Ishikawa (cell line): ENCODE measurements at regions not wholly inside any gene's neighbourhood (a gene's known extent, or its start where the extent isn't known, plus 50 kb on each side); places are given as distances from the start of the nearest gene placed in this dataset.

Experiments used
- CEBPB ChIP-seq: IDR thresholded peaks from 2 replicates; pipeline ENCODE4 v1.6.1; 2012
- CREB1 ChIP-seq: IDR thresholded peaks from 2 replicates; pipeline ENCODE4 v1.6.1; 2012; ENCODE audit warnings: low read depth
- EGR1 ChIP-seq: IDR thresholded peaks from 2 replicates; pipeline ENCODE4 v1.6.1; 2012
- EP300 ChIP-seq: IDR thresholded peaks from 2 replicates; pipeline ENCODE4 v1.6.1; 2012; ENCODE audit warnings: borderline replicate concordance
- FOXM1 ChIP-seq: IDR thresholded peaks from 2 replicates; pipeline ENCODE4 v1.6.1; 2012; ENCODE audit warnings: low read depth, borderline replicate concordance
- NFIC ChIP-seq: IDR thresholded peaks from 2 replicates; pipeline ENCODE4 v1.6.1; 2012
- RAD21 ChIP-seq: IDR thresholded peaks from 2 replicates; pipeline ENCODE4 v1.6.1; 2012; ENCODE audit warnings: low read depth
- TAF1 ChIP-seq: IDR thresholded peaks from 2 replicates; pipeline ENCODE4 v1.6.1; 2012; ENCODE audit warnings: low read depth, mild to moderate bottlenecking
- TCF12 ChIP-seq: IDR thresholded peaks from 2 replicates; pipeline ENCODE4 v1.6.1; 2012; ENCODE audit warnings: low read depth
- TEAD4 ChIP-seq: IDR thresholded peaks from 2 replicates; pipeline ENCODE4 v1.6.1; 2012
- YY1 ChIP-seq: IDR thresholded peaks from 2 replicates; pipeline ENCODE4 v1.6.1; 2012; ENCODE audit warnings: low read depth
- ZBTB7A ChIP-seq: IDR thresholded peaks from 2 replicates; pipeline ENCODE4 v1.6.1; 2012; ENCODE audit warnings: low read depth
- TF ChIP-seq, protein P1 (sequence below): IDR thresholded peaks from 2 replicates; pipeline ENCODE4 v1.6.1; 2012
- TF ChIP-seq, protein P2 (sequence below): IDR thresholded peaks from 2 replicates; pipeline ENCODE4 v1.6.1; 2012
- TF ChIP-seq, protein P3 (sequence below): IDR thresholded peaks from 2 replicates; pipeline ENCODE4 v1.6.1; 2012; ENCODE audit warnings: low read depth, mild to moderate bottlenecking

DNA sequence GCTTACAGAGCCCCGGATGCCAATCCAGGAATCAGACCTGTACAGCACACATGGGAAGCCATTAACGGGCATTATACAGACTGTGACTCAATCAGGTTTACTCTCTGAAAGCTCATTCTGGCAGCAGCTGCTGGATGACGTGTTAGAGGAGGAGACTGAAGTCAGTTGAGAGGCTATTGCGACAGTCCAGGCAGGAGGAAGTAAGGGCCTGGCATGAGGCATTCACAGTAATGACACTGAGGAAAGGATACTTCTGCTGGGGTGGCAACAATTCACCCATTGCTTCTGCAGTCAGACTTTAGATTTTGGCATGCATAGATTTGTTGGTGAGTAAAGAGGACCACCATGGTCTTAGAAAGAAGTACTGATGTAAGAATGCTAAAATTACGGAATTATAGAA lies 151.0 kb upstream of the HEY2 start:
- TF ChIP-seq NFIC (no peak), CEBPB (peak; percentile 46; the same call in 1 of the 2 replicates)

DNA sequence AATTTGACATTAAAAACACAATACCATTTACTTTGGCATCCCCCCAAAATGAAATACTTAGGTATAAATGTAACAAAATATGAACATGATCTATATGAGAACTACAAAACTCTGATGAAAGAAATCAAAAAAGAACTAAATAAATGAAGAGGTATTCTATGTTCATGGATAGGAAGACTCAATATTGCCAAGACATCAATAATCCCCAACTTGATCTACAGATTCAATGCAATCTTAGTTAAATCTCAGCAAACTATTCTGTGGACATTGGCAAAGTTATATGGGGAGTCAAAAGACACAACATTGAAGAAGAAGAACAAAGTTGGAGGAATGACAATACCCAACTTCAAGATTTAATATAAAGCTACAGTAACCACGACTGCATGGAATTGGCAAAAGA lies 145.2 kb upstream of the HEY2 start:
- TF ChIP-seq TCF12 (no peak), NFIC (no peak), YY1 (no peak)

DNA sequence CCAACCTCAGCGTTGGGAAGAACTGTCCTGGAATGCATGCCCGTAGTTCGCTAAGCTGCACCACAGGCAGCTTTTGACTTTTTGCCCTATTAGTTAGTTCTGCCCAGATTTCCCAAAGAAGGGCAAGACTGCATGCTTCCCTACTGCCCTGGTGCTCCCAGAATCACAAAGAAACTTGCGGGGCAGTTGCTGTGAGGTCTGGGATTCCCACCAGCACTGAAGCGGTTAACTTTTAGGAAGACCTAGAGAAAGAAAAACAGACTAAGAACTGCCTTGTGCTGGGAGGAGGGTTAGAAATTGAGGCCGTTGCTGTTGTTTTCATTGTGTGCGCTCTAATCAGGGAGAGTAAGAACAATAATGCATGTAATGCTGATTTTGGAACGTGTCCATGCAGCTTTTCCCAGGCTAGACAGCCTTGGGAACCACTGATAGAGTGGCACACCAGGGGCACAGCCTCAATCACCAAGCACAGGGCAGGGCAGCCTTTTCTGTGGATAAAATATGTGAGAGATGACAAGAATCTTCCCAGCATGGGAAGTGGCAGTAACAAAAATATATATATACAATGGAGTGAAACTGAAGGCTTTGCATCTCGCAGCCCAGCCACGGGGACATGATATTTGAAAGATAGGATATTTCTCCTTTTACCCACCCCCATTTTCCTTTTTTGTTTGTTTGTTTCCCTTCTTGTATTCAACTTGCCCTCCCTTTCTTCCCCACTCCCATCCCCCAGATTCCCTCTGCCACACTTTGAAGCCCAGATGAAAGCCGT lies 137.7 kb upstream of the HEY2 start:
- no peak for TF ChIP-seq TEAD4
- peak; percentile 33; the same call in 1 of the 2 replicates for TF ChIP-seq NFIC

DNA sequence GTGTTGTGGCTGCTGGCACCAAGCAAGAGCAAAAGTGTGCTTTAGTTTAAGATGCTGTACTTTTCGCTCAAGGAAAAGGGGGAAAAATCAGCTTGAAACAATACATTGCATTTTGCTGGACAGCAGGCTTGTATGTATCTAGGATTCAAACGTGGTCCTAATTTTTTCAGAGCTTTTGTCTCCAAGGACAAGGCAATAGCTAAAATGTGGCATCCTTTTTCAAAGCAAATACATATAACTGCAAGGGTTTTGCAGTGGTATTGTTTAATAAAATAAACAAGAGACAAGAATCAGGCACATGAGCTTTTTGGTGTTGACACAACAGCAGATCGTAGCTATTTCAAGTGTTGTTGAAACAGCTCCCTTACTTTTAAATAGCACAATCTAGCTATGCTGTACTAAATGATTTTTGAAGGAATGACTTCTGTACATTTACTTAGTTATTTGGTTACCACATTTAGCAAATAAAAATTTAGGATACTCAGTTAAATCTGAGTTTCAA lies 137.0 kb upstream of the HEY2 start:
- TF ChIP-seq NFIC (no peak), TAF1 (no peak), TCF12 (no peak), CREB1 (no peak), CEBPB (no peak), YY1 (no peak), EP300 (no peak), TEAD4 (no peak), EGR1 (no peak), FOXM1 (no peak), ZBTB7A (no peak), RAD21 (no peak)
- TF ChIP-seq, protein P1, sequence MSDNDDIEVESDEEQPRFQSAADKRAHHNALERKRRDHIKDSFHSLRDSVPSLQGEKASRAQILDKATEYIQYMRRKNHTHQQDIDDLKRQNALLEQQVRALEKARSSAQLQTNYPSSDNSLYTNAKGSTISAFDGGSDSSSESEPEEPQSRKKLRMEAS: no peak
- TF ChIP-seq, protein P2, sequence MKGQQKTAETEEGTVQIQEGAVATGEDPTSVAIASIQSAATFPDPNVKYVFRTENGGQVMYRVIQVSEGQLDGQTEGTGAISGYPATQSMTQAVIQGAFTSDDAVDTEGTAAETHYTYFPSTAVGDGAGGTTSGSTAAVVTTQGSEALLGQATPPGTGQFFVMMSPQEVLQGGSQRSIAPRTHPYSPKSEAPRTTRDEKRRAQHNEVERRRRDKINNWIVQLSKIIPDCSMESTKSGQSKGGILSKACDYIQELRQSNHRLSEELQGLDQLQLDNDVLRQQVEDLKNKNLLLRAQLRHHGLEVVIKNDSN: no peak
- TF ChIP-seq, protein P3, sequence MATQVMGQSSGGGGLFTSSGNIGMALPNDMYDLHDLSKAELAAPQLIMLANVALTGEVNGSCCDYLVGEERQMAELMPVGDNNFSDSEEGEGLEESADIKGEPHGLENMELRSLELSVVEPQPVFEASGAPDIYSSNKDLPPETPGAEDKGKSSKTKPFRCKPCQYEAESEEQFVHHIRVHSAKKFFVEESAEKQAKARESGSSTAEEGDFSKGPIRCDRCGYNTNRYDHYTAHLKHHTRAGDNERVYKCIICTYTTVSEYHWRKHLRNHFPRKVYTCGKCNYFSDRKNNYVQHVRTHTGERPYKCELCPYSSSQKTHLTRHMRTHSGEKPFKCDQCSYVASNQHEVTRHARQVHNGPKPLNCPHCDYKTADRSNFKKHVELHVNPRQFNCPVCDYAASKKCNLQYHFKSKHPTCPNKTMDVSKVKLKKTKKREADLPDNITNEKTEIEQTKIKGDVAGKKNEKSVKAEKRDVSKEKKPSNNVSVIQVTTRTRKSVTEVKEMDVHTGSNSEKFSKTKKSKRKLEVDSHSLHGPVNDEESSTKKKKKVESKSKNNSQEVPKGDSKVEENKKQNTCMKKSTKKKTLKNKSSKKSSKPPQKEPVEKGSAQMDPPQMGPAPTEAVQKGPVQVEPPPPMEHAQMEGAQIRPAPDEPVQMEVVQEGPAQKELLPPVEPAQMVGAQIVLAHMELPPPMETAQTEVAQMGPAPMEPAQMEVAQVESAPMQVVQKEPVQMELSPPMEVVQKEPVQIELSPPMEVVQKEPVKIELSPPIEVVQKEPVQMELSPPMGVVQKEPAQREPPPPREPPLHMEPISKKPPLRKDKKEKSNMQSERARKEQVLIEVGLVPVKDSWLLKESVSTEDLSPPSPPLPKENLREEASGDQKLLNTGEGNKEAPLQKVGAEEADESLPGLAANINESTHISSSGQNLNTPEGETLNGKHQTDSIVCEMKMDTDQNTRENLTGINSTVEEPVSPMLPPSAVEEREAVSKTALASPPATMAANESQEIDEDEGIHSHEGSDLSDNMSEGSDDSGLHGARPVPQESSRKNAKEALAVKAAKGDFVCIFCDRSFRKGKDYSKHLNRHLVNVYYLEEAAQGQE: no peak

DNA sequence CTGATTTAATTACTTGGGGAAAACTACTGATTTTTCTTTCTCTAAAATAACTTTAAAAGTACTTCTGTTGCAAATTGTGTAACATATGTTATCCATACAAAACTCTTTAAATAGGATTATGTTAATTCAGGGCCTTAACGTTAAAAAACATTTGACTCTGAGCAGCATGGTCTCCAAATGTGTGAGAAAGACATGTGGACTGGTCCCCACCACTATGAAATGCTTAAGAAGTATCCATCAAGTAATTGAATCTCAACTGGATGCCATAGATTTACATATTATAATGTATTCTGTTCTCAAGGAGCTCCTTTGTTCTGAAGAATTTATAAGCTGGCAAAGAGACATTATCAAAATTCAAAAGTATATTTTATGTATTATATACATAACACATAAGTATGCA lies 130.8 kb upstream of the HEY2 start:
- TF ChIP-seq CREB1: no peak
- TF ChIP-seq ZBTB7A: no peak
- no peak for TF ChIP-seq EGR1
- TF ChIP-seq TAF1: no peak
- TF ChIP-seq, protein P2: no peak
- no peak for TF ChIP-seq FOXM1
- TF ChIP-seq, protein P3: no peak
- no peak for TF ChIP-seq RAD21
- TF ChIP-seq NFIC: no peak
- TF ChIP-seq EP300: no peak
- TF ChIP-seq TCF12: no peak
- TF ChIP-seq YY1: no peak
- no peak for TF ChIP-seq CEBPB
- TF ChIP-seq TEAD4: no peak
- TF ChIP-seq, protein P1: no peak

DNA sequence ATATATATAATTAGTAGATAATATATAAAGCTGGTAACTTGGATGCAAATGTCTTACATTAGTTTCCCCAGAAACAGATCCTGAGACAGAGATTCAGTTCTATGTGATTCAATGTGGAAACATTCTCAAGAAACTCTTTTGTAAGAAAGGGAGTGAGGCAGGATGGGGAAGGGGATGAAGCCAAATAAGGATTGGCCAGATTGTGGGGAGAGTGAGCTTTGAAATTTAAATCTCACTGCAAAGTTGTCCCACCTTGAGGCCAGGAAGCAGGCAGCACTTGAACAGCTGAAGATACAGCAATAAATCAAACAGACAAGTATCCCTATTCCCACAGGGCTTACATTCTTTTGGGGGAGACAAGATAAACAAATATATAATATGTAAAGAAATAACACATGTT lies 126.3 kb upstream of the HEY2 start:
- TF ChIP-seq CEBPB (no peak), CREB1 (no peak), TAF1 (no peak), YY1 (no peak), NFIC (no peak), FOXM1 (no peak), RAD21 (no peak), EGR1 (no peak), TCF12 (no peak)
- TF ChIP-seq, protein P1: no peak
